ENCODE measurements at regions not wholly inside any gene's neighbourhood (a gene's known extent, or its start where the extent isn't known, plus 50 kb on each side); places are given as distances from the start of the nearest gene placed in this dataset.

DNA sequence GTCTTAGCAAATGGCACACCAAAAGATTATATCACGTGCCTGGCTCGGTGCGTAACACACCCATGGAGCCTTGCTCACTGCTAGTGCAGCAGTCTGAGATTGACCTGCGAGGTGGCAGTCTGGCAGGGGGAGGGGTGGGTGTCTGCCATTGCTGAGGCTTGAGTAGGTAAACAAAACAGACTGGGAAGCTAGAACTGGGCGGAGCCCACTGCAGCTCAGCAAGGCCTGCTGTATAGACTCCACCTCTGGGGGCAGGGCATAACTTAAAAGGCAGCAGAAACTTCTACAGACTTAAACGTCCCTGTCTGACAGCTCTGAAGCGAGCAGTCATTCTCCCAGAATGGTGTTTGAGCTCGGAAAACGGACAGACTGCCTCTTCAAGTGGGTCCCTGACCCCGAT is 55.9 kb upstream of the FSHR start:
- TF ChIP-seq EGR1 (IDR thresholded peaks at IDR 0.05) = no peak
- no peak for TF ChIP-seq TAF1 (IDR thresholded peaks at IDR 0.05; ENCODE audit: low read depth)
- no peak for TF ChIP-seq RAD21 (IDR thresholded peaks at IDR 0.05; ENCODE audit: low read depth)
- TF ChIP-seq YY1 (IDR thresholded peaks at IDR 0.05; ENCODE audit: low read depth) = no peak
- TF ChIP-seq, protein P1, sequence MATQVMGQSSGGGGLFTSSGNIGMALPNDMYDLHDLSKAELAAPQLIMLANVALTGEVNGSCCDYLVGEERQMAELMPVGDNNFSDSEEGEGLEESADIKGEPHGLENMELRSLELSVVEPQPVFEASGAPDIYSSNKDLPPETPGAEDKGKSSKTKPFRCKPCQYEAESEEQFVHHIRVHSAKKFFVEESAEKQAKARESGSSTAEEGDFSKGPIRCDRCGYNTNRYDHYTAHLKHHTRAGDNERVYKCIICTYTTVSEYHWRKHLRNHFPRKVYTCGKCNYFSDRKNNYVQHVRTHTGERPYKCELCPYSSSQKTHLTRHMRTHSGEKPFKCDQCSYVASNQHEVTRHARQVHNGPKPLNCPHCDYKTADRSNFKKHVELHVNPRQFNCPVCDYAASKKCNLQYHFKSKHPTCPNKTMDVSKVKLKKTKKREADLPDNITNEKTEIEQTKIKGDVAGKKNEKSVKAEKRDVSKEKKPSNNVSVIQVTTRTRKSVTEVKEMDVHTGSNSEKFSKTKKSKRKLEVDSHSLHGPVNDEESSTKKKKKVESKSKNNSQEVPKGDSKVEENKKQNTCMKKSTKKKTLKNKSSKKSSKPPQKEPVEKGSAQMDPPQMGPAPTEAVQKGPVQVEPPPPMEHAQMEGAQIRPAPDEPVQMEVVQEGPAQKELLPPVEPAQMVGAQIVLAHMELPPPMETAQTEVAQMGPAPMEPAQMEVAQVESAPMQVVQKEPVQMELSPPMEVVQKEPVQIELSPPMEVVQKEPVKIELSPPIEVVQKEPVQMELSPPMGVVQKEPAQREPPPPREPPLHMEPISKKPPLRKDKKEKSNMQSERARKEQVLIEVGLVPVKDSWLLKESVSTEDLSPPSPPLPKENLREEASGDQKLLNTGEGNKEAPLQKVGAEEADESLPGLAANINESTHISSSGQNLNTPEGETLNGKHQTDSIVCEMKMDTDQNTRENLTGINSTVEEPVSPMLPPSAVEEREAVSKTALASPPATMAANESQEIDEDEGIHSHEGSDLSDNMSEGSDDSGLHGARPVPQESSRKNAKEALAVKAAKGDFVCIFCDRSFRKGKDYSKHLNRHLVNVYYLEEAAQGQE (IDR thresholded peaks at IDR 0.05; ENCODE audit: low read depth) = no peak
- TF ChIP-seq MAX (IDR thresholded peaks at IDR 0.05) = no peak
- no peak for TF ChIP-seq CREB1 (IDR thresholded peaks at IDR 0.05; ENCODE audit: low read depth)
- TF ChIP-seq EP300 (IDR thresholded peaks at IDR 0.05; ENCODE audit: borderline replicate concordance) = no peak
- no peak for TF ChIP-seq FOXM1 (IDR thresholded peaks at IDR 0.05; ENCODE audit: borderline replicate concordance, low read depth)
- no peak for TF ChIP-seq CEBPB (IDR thresholded peaks at IDR 0.05)
- TF ChIP-seq TEAD4 (IDR thresholded peaks at IDR 0.05) = no peak
